IMR-90 (cell line): ENCODE measurements at regions not wholly inside any gene's neighbourhood (a gene's known extent, or its start where the extent isn't known, plus 50 kb on each side); places are given as distances from the start of the nearest gene placed in this dataset.

Experiments used
- BHLHE40 ChIP-seq: fragments of 150-350 bp; IDR thresholded peaks from 2 replicates; pipeline ENCODE4 v1.6.1; 2016; ENCODE audit warnings: mild to moderate bottlenecking, low read depth, low read length
- CEBPB ChIP-seq: IDR thresholded peaks from 2 replicates; pipeline ENCODE4 v1.6.1; 2012; ENCODE audit warnings: low read depth, low read length, improper control_type of control experiment
- FOS ChIP-seq: fragments of 150-350 bp; IDR thresholded peaks from 2 replicates; pipeline ENCODE4 v1.6.1; 2016; ENCODE audit warnings: low read depth, low read length
- MAFK ChIP-seq: IDR thresholded peaks from 2 replicates; pipeline ENCODE4 v1.6.1; 2012; ENCODE audit warnings: low read depth, low read length, improper control_type of control experiment
- MAZ ChIP-seq: IDR thresholded peaks from 2 replicates; pipeline ENCODE4 v1.6.1; 2012; ENCODE audit warnings: low read depth, mild to moderate bottlenecking, low read length, improper control_type of control experiment, moderate library complexity, borderline replicate concordance
- MXI1 ChIP-seq: IDR thresholded peaks from 2 replicates; pipeline ENCODE4 v1.6.1; 2012; ENCODE audit warnings: low read depth, mild to moderate bottlenecking, low read length, moderate library complexity, borderline replicate concordance
- POLR2A ChIP-seq: IDR thresholded peaks from 2 replicates; pipeline ENCODE4 v1.6.1; 2012; ENCODE audit warnings: mild to moderate bottlenecking, low read depth, low read length
- RAD21 ChIP-seq: IDR thresholded peaks from 2 replicates; pipeline ENCODE4 v1.6.1; 2012; ENCODE audit warnings: low read length, improper control_type of control experiment
- RFX5 ChIP-seq: IDR thresholded peaks from 2 replicates; pipeline ENCODE4 v1.8.0; 2012; ENCODE audit warnings: low read depth, mild to moderate bottlenecking, low read length, moderate library complexity
- SMC3 ChIP-seq: fragments of 150-350 bp; IDR thresholded peaks from 2 replicates; pipeline ENCODE4 v1.6.1; 2016; ENCODE audit warnings: low read depth, mild to moderate bottlenecking, antibody characterized with exemption, low read length, moderate library complexity
- TF ChIP-seq, protein P1 (sequence below): fragments of 150-350 bp; IDR thresholded peaks from 2 replicates; pipeline ENCODE4 v1.6.1; 2017; ENCODE audit warnings: mild to moderate bottlenecking, antibody characterized with exemption, low read length, low read depth
- TF ChIP-seq, protein P2 (sequence below): conservative IDR thresholded peaks from 2 replicates; pipeline ENCODE4 v1.5.1; 2012; ENCODE audit warnings: mild to moderate bottlenecking, low read depth, low read length, improper control_type of control experiment
- TF ChIP-seq, protein P3 (sequence below): fragments of 150-350 bp; IDR thresholded peaks from 2 replicates; pipeline ENCODE4 v1.6.1; 2016; ENCODE audit warnings: low read depth, mild to moderate bottlenecking, low read length, moderate library complexity, borderline replicate concordance

DNA sequence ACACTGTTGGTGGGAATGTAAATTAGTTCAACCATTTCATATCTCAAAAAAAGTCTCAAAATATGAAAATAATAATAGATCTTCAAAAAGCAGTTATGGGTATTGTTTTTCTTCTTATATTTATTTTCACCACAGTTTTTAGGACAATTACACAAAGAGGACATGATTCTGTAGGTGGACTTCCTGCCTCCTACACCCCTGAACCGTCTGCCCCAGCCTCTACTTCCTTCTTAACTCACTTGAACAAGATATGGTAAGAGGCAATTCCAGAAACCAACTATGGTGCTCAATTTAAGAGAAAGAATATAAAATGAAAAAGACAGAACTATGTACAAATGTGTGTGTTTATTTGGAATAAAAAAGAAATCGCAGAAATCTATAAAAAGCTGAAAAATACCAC lies 74.1 kb upstream of the MON1B start:
- no peak for TF ChIP-seq BHLHE40
- TF ChIP-seq POLR2A = no peak
- TF ChIP-seq, protein P1, sequence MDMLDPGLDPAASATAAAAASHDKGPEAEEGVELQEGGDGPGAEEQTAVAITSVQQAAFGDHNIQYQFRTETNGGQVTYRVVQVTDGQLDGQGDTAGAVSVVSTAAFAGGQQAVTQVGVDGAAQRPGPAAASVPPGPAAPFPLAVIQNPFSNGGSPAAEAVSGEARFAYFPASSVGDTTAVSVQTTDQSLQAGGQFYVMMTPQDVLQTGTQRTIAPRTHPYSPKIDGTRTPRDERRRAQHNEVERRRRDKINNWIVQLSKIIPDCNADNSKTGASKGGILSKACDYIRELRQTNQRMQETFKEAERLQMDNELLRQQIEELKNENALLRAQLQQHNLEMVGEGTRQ = no peak
- TF ChIP-seq, protein P2, sequence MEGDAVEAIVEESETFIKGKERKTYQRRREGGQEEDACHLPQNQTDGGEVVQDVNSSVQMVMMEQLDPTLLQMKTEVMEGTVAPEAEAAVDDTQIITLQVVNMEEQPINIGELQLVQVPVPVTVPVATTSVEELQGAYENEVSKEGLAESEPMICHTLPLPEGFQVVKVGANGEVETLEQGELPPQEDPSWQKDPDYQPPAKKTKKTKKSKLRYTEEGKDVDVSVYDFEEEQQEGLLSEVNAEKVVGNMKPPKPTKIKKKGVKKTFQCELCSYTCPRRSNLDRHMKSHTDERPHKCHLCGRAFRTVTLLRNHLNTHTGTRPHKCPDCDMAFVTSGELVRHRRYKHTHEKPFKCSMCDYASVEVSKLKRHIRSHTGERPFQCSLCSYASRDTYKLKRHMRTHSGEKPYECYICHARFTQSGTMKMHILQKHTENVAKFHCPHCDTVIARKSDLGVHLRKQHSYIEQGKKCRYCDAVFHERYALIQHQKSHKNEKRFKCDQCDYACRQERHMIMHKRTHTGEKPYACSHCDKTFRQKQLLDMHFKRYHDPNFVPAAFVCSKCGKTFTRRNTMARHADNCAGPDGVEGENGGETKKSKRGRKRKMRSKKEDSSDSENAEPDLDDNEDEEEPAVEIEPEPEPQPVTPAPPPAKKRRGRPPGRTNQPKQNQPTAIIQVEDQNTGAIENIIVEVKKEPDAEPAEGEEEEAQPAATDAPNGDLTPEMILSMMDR = no peak
- TF ChIP-seq FOS = no peak
- TF ChIP-seq, protein P3, sequence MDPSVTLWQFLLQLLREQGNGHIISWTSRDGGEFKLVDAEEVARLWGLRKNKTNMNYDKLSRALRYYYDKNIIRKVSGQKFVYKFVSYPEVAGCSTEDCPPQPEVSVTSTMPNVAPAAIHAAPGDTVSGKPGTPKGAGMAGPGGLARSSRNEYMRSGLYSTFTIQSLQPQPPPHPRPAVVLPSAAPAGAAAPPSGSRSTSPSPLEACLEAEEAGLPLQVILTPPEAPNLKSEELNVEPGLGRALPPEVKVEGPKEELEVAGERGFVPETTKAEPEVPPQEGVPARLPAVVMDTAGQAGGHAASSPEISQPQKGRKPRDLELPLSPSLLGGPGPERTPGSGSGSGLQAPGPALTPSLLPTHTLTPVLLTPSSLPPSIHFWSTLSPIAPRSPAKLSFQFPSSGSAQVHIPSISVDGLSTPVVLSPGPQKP = no peak
- no peak for TF ChIP-seq RAD21
- TF ChIP-seq CEBPB = no peak
- no peak for TF ChIP-seq MXI1
- no peak for TF ChIP-seq MAFK
- no peak for TF ChIP-seq MAZ
- no peak for TF ChIP-seq SMC3
- TF ChIP-seq RFX5 = no peak
